NT2/D1 (cell line): ENCODE measurements at regions not wholly inside any gene's neighbourhood (a gene's known extent, or its start where the extent isn't known, plus 50 kb on each side); places are given as distances from the start of the nearest gene placed in this dataset.
"Not testable (repeated sequence)": the region's sequence is repeated elsewhere in the genome, so short reads cannot be mapped to it uniquely, and the experiment has no call there.

ENCODE experiments used
- DNase-seq: peaks from one replicate; pipeline ENCODE4 v3.0.0-alpha.2; 2011; ENCODE audit warnings: low read depth, low spot score
- H3K27me3 ChIP-seq: 2 replicates; pipeline ENCODE4 v1.6.0; 2011; ENCODE audit warnings: mild to moderate bottlenecking; ENCODE audit not compliant: insufficient read length, insufficient read depth
- H3K36me3 ChIP-seq: 2 replicates; pipeline ENCODE4 v1.6.1; 2011; ENCODE audit warnings: mild to moderate bottlenecking, low read length, mixed read lengths; ENCODE audit not compliant: insufficient read depth, insufficient read length
- H3K4me1 ChIP-seq: 2 replicates; pipeline ENCODE4 v1.5.1; 2011; ENCODE audit not compliant: insufficient read depth, insufficient read length
- H3K4me3 ChIP-seq: 2 replicates; pipeline ENCODE4 v1.5.1; 2011; ENCODE audit warnings: low read depth; ENCODE audit not compliant: insufficient read length
- H3K9ac ChIP-seq: 2 replicates; pipeline ENCODE4 v1.6.0; 2011; ENCODE audit warnings: low read depth; ENCODE audit not compliant: insufficient read length
- H3K9me3 ChIP-seq: 2 replicates; pipeline ENCODE4 v1.5.1; 2011; ENCODE audit warnings: mild to moderate bottlenecking, low read length; ENCODE audit not compliant: insufficient read depth
- SUZ12 ChIP-seq: IDR thresholded peaks from 2 replicates; pipeline ENCODE4 v1.6.1; 2011; ENCODE audit not compliant: insufficient read length, insufficient read depth; ENCODE audit errors: extremely low read depth
- YY1 ChIP-seq: IDR thresholded peaks from 2 replicates; pipeline ENCODE4 v1.6.1; 2011; ENCODE audit not compliant: insufficient read length, insufficient read depth
- ZNF274 ChIP-seq: IDR thresholded peaks from 2 replicates; pipeline ENCODE4 v1.6.1; 2011; ENCODE audit warnings: mild to moderate bottlenecking, low read depth, low read length

- H3K27me3 ChIP-seq, result no peaks in the 10 kb centered on the region
- DNase-seq, result no peak
- no peaks in the 10 kb centered on the region for H3K4me1 ChIP-seq
- no peaks in the 10 kb centered on the region for H3K36me3 ChIP-seq
- TF ChIP-seq YY1 (no peak), ZNF274 (no peak), SUZ12 (no peak)
- H3K9me3 ChIP-seq, result no peaks in the 10 kb centered on the region; the same call in 1 of the 2 replicates
- H3K9ac ChIP-seq, result no peak overlapping the region
- no peak overlapping the region for H3K4me3 ChIP-seq
Observed at GRCh38 chr5:86507574-86507973, 110.2 kb upstream of the COX7C start.

DNA sequence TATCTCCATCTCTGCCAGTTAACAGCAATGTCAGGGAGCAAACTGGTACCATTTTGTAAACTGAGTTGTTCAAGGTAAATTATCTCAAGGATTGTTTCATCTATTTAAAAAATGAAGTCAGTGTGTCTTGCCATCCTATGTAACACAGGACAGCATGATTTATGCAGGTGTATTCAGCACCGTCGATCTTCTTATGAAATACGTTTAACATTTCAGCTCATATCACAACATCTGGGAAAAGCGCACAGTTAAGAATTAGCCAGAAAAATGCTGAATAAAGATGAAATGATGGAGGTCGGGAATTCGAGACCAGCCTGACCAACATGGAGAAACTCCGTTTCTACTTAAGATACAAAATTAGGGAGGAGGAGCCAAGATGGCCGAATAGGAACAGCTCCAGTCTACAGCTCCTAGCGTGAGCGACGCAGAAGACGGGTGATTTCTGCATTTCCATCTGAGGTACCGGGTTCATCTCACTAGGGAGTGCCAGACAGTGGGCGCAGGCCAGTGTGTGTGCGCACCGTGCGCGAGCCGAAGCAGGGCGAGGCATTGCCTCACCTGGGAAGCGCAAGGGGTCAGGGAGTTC lies 107.3 kb upstream of the COX7C start:
- H3K9ac ChIP-seq, H3K36me3 ChIP-seq, H3K9me3 ChIP-seq, H3K4me1 ChIP-seq, DNase-seq, H3K27me3 ChIP-seq, H3K4me3 ChIP-seq: not testable (repeated sequence)

GRCh38 chr5:86523718-86524117 lies 94.0 kb upstream of the COX7C start:
- H3K4me3 ChIP-seq, result no peak overlapping the region
- no peaks in the 10 kb centered on the region for H3K27me3 ChIP-seq
- no peaks in the 10 kb centered on the region for H3K4me1 ChIP-seq
- no peak for TF ChIP-seq SUZ12
- TF ChIP-seq ZNF274, result no peak
- no peak for TF ChIP-seq YY1
- no peaks in the 10 kb centered on the region for H3K36me3 ChIP-seq
- H3K9ac ChIP-seq, result no peak overlapping the region
- no peaks in the 10 kb centered on the region for H3K9me3 ChIP-seq
- DNase-seq, result no peak

DNA sequence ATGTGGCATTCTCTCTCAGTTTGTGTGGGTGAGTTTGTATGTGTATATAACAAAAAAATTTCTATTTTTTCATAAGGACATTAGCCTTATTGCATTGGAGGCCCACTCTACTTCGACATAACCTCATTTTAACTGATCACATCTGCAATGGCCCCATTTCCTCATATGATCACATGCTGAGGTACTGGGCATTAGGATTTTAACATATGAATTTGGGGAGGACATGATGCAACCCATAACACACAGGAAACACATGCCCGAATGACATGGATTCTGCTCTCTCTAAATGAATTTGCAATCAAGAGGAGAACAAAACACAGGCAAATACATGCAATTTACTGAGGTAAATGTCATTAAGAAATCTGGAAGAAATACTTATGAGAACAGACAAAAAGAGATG lies 92.1 kb upstream of the COX7C start:
- DNase-seq, result no peak
- Histone ChIP-seq H3K4me1 (no peaks in the 10 kb centered on the region), H3K9me3 (no peaks in the 10 kb centered on the region), H3K9ac (no peak overlapping the region), H3K27me3 (no peaks in the 10 kb centered on the region), H3K4me3 (no peak overlapping the region), H3K36me3 (no peaks in the 10 kb centered on the region)
- TF ChIP-seq SUZ12 (no peak), YY1 (no peak), ZNF274 (no peak)

DNA sequence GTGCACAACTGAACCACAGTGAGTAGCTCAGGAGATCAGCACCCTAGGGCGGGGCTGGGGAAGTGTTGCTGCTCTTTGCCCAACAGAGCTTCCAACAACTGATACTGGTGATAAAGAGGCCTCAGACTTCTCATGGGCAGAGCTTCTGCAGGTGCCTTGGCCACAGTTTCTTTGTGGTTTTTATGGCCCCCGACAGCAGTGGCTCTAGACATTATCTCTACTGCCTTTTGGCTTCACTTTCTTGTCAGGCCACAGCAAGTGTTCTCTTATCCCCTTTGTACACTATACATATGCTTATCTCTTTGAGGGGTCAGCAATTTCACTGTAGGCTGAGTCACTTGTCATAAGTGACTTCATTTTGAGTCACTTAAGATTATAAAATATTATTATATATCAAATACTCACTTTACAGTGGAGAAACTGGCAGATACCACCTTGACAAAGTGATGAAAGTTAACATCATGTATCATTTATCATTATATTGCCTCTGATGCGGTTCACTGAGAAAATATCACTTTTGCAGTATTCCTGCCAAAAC lies 90.9 kb upstream of the COX7C start:
- no peaks in the 10 kb centered on the region for H3K9me3 ChIP-seq
- no peak for DNase-seq
- H3K9ac ChIP-seq, result no peak overlapping the region
- TF ChIP-seq SUZ12, result no peak
- no peaks in the 10 kb centered on the region for H3K36me3 ChIP-seq
- H3K4me1 ChIP-seq, result no peaks in the 10 kb centered on the region
- H3K27me3 ChIP-seq, result no peaks in the 10 kb centered on the region
- no peak overlapping the region for H3K4me3 ChIP-seq

DNA sequence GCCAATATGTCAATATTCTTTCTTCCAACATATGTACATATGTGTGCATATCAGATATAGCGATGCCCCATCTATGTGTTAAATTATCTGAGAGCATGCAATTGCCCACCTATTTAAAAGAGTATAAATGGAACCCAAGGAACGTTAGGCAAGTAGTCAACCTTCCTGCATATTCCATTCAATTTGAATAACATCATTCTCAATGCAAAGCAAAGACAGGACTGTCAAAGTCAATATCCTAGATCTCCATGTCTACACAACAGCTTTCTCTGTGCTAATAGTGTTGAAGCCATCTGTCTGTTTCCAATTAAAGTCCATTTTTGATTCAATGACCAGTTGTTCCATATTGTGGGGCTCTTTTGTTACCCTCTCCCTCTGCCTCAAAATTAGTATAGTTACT lies 85.3 kb upstream of the COX7C start:
- Histone ChIP-seq H3K4me3 (no peak overlapping the region), H3K9me3 (no peaks in the 10 kb centered on the region), H3K27me3 (no peaks in the 10 kb centered on the region), H3K9ac (no peak overlapping the region), H3K4me1 (no peaks in the 10 kb centered on the region), H3K36me3 (no peaks in the 10 kb centered on the region)
- TF ChIP-seq ZNF274 (no peak), YY1 (no peak), SUZ12 (no peak)
- DNase-seq, result no peak

GRCh38 chr5:86536396-86536795 lies 81.3 kb upstream of the COX7C start:
- no peaks in the 10 kb centered on the region for H3K36me3 ChIP-seq
- H3K4me1 ChIP-seq, result no peaks in the 10 kb centered on the region
- H3K9ac ChIP-seq, result no peak overlapping the region
- no peaks in the 10 kb centered on the region for H3K9me3 ChIP-seq
- TF ChIP-seq ZNF274 (no peak), YY1 (no peak), SUZ12 (no peak)
- DNase-seq, result no peak
- H3K27me3 ChIP-seq, result no peaks in the 10 kb centered on the region
- no peak overlapping the region for H3K4me3 ChIP-seq

- no peaks in the 10 kb centered on the region for H3K36me3 ChIP-seq
- no peak overlapping the region for H3K9ac ChIP-seq
- no peak overlapping the region for H3K4me3 ChIP-seq
- no peaks in the 10 kb centered on the region for H3K9me3 ChIP-seq
- DNase-seq, result no peak
- no peaks in the 10 kb centered on the region for H3K4me1 ChIP-seq
- no peaks in the 10 kb centered on the region for H3K27me3 ChIP-seq
- no peak for TF ChIP-seq SUZ12
- no peak for TF ChIP-seq ZNF274
- TF ChIP-seq YY1, result no peak
Observed at GRCh38 chr5:86542532-86542931, 75.2 kb upstream of the COX7C start.
